Amygdala (tissue), 56 donors: ENCODE measurements at regions not wholly inside any gene's neighbourhood (a gene's known extent, or its start where the extent isn't known, plus 50 kb on each side); places are given as distances from the start of the nearest gene placed in this dataset.

ENCODE experiments used
- DNase-seq, 56 donors: peaks; one replicate each; lab custom pipeline; 2025; lab: John Stamatoyannopoulos, UW

GRCh38 chrX:6707497-6707896 is 172.6 kb upstream of the VCX3A start:
- no peak for DNase-seq

- DNase-seq = no peak
These were observed 166.2 kb upstream of the VCX3A start for GRCh38 chrX:6701085-6701484.

GRCh38 chrX:6695717-6696116 is 160.8 kb upstream of the VCX3A start:
- no peak for DNase-seq

GRCh38 chrX:6694977-6695376 is 160.1 kb upstream of the VCX3A start:
- DNase-seq = no peak

- DNase-seq = no peak
These were observed 159.3 kb upstream of the VCX3A start for GRCh38 chrX:6694221-6694620.

GRCh38 chrX:6693051-6693450 is 158.1 kb upstream of the VCX3A start:
- no peak for DNase-seq

GRCh38 chrX:6685489-6685888 is 150.6 kb upstream of the VCX3A start:
- DNase-seq = no peak

- no peak for DNase-seq
These were observed 148.4 kb upstream of the VCX3A start for GRCh38 chrX:6683353-6683752.

GRCh38 chrX:6681521-6682145 is 146.7 kb upstream of the VCX3A start:
- no peak for DNase-seq

- DNase-seq = no peak
These were observed 145.1 kb upstream of the VCX3A start for GRCh38 chrX:6679988-6680387.

- DNase-seq = no peak
These were observed 144.6 kb upstream of the VCX3A start for GRCh38 chrX:6679550-6679949.

GRCh38 chrX:6678313-6678712 is 143.4 kb upstream of the VCX3A start:
- no peak for DNase-seq

GRCh38 chrX:6674734-6675133 is 139.8 kb upstream of the VCX3A start:
- no peak for DNase-seq

GRCh38 chrX:6667048-6667768 is 132.3 kb upstream of the VCX3A start:
- no peak for DNase-seq

- DNase-seq = no peak
These were observed 131.7 kb upstream of the VCX3A start for GRCh38 chrX:6666624-6667023.

- no peak for DNase-seq
These were observed 126.8 kb upstream of the VCX3A start for GRCh38 chrX:6661736-6662135.

- no peak for DNase-seq
These were observed 125.8 kb upstream of the VCX3A start for GRCh38 chrX:6660567-6661264.

GRCh38 chrX:6645216-6645615 is 110.3 kb upstream of the VCX3A start:
- DNase-seq = no peak

GRCh38 chrX:6644411-6644810 is 109.5 kb upstream of the VCX3A start:
- no peak for DNase-seq

GRCh38 chrX:6640727-6641126 is 105.8 kb upstream of the VCX3A start:
- no peak for DNase-seq

- DNase-seq = no peak
These were observed 79.6 kb upstream of the VCX3A start for GRCh38 chrX:6614506-6614905.
